HG03457 (cell line): ENCODE measurements at regions not wholly inside any gene's neighbourhood (a gene's known extent, or its start where the extent isn't known, plus 50 kb on each side); places are given as distances from the start of the nearest gene placed in this dataset.

Experiments used
- ATAC-seq: cut with Tn5 transposase; IDR thresholded peaks from one replicate; pipeline ENCODE4 v1.9.1; 2021; ENCODE audit warnings: moderate number of reproducible peaks; ENCODE audit not compliant: unreplicated experiment

- ATAC-seq = no peak
Observed at GRCh38 chr17:70775679-70776078, 606.3 kb downstream of the KCNJ2 start.

GRCh38 chr17:70776441-70776840 is 607.1 kb downstream of the KCNJ2 start:
- no peak for ATAC-seq

DNA sequence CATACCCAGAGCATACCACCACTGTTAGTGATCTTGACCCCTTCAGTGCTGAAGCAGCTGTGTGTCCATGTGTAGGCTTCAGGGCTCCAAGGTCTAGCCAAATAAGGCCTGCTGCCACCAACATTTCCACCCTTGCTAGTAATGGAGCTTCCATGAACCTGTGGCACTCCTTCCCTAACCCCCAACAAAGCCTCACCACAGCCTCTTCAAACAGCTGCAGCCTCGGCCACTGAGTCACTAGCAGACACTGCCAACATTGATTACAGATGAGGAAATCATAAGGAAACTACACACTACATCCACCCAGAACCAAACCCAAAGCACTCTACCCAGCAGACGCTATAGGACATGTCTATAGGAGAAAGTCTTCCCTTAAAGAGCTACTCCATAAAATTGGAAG is 610.7 kb downstream of the KCNJ2 start:
- no peak for ATAC-seq

DNA sequence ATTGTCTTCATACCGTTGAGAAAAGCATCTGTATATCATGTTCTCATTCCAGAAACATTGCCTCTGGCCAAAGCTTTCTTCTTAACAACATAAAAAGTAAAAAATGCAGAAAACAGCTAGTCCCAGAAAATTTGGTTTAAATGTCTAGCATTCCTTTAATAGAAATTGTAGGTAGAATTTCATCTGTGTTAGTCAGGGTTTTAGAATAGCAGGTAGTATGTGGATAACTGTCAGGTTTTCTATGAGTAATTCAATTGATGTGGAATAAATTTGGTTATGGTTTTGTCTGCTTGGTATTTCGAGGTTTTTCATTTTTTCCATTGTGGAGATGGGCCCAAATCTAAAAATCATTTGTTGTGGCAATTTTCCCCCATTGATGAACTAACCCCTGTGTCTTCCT is 616.7 kb downstream of the KCNJ2 start:
- ATAC-seq = no peak

DNA sequence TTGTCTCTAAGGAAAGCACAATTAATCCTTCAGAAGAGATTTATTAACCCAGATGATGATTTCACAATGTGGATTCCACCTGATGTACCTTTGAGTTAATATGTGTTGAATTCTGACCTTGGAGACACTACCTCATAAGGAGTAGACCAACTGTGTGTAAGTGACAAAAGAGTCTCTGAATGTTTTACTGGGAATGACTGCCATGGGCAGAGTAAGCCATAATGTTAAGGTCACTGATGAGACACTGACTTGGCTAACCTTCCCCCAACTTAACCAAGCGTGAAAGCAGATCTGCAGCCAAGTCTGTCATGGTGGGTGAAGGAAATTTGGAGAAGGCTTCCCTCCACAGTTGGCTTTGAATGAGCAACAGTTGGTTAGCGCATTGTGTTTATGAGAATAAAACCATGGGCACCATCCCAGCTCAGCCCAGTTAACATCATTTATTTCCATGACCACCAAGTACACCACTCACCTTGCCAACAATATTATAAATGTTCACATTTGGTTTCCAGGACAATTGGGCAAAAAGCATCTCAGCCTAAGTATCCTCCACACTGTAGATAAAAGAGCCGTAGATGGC is 618.5 kb downstream of the KCNJ2 start:
- no peak for ATAC-seq

DNA sequence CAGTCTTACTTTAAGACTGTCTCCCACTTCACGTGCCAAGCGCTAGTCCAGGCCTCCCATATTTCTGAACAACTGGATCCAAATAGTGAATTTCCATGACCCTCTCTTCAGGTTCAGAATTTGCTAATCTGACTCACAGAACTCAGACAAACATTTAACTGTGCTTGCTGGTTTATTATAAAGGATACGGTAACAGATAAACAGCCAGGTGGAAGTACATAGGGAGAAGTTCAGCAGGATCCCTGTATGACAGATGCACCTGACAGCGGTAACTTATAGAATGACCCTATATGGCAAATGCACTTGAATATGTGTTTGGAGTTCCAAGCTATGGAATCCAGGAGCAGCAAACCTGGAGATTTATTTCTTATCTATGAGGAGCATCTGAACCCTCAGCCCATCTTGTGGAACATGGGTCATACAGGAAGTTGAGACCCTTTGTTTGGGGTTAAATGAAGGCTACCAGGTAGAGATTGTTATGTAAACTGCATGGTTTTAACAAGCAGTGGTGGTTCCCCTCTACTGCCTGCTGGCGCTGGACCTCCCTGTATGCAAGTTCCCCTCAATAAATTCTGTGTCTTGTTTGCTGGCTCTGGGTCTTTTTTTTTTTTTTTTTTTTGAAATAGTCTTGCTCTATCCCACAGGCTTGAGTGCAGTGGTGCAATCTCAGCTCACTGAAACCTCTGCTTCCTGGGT is 622.6 kb downstream of the KCNJ2 start:
- no peak for ATAC-seq

- ATAC-seq = no peak
Observed at GRCh38 chr17:70794738-70795137, 625.4 kb downstream of the KCNJ2 start.

GRCh38 chr17:70795620-70796019 is 626.3 kb downstream of the KCNJ2 start:
- no peak for ATAC-seq

DNA sequence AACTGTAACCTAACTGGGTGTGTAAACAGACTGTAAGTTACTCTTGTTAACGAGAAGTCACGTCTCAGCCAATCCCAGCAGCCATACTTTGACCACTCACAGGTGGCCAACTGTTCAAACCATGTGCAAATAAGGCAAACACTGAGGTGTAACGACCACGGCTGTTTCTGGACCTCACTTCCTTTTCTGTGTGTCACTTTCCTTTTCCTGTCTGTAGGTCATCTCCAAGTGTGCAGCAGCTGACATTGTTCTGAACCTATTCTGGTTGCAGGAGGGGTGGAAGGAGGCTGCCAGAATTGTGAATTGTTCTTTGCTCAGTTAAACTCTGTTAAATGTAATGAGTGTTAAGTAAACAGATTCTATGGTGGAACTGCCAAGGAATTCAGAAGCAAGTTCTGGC is 627.4 kb downstream of the KCNJ2 start:
- no peak for ATAC-seq

DNA sequence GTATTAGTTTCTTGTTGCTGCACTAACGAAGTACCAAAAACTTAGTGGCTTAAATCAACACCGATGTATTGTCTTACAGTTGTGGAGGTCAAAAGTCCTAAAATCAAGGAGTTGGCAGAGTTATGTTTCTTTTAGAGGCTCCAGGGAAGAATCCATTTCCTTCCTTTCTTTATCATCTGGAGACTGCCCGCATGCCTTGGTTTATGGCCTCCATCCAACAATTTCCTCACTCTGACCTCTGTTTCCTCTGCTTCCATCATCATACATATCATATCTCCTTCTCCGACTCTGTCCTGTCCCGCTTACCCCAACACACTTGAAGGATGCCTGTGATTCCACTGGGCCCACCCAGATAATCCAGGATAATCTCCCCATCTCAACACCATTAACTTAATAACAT is 627.8 kb downstream of the KCNJ2 start:
- ATAC-seq = no peak

DNA sequence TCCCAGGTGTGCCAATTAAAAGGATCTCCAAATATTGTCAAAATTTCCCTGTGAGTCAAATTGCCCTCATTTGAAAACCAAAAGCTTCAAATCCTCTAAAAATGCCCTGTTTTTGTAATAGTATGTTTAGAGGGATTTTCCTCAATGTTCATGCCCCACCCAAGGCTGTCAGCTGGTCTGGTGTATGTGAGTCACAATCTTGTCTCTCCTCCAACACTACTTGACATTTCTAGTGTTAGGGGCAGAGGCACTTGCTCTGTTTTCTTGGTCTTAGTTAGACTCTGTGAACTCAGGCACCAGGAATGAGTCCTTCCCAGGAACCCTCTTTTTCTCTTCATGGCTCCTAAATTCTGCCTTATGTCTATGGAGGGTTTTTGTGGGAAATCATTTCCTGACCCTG is 634.8 kb downstream of the KCNJ2 start:
- no peak for ATAC-seq

GRCh38 chr17:70808596-70808995 is 639.3 kb downstream of the KCNJ2 start:
- no peak for ATAC-seq

DNA sequence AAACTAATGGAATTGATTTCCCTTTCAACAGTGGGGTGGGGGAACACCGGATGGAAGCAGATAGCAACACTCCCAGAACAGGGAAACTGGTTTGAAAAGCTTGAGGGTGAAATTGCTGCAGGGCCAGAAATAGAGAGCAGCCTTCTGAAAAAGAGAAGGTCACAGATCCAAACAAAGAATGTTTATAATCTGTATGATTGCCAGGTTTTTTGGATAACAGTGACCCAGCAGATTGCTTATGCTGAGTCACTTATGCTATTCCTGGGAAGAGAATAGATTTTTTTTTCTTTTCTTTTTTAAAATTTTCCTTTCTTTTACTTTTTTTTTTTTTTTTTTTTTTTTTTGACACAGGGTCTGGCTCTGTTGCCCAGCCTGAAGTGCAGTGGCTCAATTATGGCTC is 641.3 kb downstream of the KCNJ2 start:
- no peak for ATAC-seq

GRCh38 chr17:70813355-70813930 is 644.1 kb downstream of the KCNJ2 start:
- no peak for ATAC-seq

- ATAC-seq = no peak
Observed at GRCh38 chr17:70819183-70819582, 649.9 kb downstream of the KCNJ2 start.

DNA sequence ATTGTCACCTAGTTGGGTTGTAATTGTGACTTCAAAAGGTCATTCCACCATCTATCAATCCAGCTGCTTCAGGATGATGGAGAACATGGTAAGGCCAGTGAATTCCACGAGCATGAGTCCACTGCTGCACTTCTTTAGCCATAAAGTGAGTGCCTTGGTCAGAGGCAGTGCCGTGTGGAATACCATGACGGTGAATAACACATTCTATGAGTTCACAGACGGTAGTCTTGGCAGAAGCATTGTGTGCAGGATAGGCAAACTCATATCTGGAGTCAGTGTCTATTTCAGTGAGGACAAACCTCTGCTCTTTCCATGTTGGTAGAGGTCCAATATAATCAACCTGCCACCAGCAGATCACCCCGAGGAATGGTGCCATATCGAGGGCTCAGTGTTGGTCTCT is 650.9 kb downstream of the KCNJ2 start:
- no peak for ATAC-seq

- ATAC-seq = no peak
Observed at GRCh38 chr17:70825321-70826125, 656.2 kb downstream of the KCNJ2 start.

DNA sequence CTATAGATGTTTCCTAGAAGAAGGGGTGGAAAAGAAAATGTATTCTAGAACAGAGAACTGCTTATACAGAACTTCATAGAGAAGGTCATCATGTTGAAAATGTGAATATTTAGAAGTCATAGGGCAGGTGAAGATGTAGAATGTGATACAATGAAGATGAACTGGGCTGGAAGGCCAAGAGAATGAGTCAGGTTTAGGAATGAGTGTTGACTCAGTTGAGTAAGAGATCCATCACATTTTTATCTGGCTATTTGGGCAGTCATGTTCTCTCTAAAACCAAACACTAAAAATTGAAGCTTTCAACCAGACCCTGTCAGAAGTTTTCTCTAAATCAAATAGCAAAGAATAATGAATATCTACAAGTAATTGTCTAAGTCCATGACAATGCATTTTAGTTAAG is 660.5 kb downstream of the KCNJ2 start:
- ATAC-seq = no peak

DNA sequence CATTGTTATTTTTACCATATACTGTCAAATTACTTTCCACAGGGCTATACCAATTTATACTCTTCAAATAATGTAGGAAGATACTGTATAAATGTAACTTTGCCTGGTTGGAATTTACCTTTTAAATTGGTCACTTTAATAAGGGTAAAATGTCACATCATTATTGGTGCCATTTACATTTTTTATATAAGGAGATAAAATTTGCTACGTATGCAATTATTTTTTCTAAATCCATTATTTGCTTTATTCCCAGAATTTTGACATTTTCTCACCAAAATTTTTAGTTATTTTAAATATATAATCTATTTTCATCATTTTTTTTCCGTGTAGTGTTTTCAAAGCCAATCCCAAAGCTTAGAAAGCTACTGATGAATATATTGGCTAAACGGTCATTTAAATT is 664.7 kb downstream of the KCNJ2 start:
- no peak for ATAC-seq

GRCh38 chr17:70848785-70849184 is 679.5 kb downstream of the KCNJ2 start:
- ATAC-seq = no peak

DNA sequence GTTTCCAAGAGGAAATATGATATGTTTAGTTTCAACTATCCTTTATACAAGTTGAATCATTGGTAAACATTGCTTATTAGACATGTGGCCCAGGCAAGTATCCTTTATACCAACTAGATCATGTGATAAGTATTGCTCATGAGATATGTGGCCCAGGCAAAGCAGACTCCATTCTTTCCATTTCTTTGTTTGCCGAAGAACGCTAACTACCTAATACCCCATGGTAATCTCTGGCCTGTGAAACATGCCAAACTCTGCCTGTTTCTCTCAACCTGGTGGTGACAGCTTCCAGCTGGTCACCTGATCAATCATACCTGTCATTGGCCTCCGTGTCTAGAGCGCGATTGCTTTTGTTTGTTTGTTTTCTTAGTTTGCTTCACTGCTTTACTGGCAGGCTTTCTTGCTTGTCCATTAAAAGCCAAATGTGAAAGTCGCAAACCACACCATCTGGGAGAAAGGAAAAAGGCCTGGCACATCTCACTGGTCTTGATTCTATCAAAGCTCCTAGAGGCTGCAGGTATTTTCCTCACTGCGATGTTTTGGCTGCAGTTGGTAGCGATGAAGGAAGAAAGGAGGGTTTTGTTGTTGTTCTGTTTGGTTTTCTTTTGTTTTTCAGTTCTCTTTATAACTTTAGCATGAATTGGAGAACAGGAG is 686.2 kb downstream of the KCNJ2 start:
- ATAC-seq = no peak
